ELF-1 (cell line): ENCODE measurements at regions not wholly inside any gene's neighbourhood (a gene's known extent, or its start where the extent isn't known, plus 50 kb on each side); places are given as distances from the start of the nearest gene placed in this dataset.
"Not testable (repeated sequence)": the region's sequence is repeated elsewhere in the genome, so short reads cannot be mapped to it uniquely, and the experiment has no call there.

Experiments used
- DNase-seq: peaks from one replicate; pipeline ENCODE4 v3.0.0-alpha.2; 2016; ENCODE audit warnings: low read depth, low spot score

- no peak for DNase-seq
Measured at GRCh38 chr1:222000131-222000530, 258.2 kb upstream of the DUSP10 start.

- no peak for DNase-seq
Measured at GRCh38 chr1:221998781-221999180, 256.9 kb upstream of the DUSP10 start.

GRCh38 chr1:221998186-221998612 is 256.3 kb upstream of the DUSP10 start:
- DNase-seq = no peak

- DNase-seq = not testable (repeated sequence)
Measured at GRCh38 chr1:221997012-221997411, 255.1 kb upstream of the DUSP10 start.

GRCh38 chr1:221994939-221995338 is 253.1 kb upstream of the DUSP10 start:
- DNase-seq = no peak

GRCh38 chr1:221994274-221994698 is 252.4 kb upstream of the DUSP10 start:
- DNase-seq = no peak

- DNase-seq = no peak
Measured at GRCh38 chr1:221993444-221993948, 251.6 kb upstream of the DUSP10 start.

- DNase-seq = no peak
Measured at GRCh38 chr1:221992427-221992826, 250.5 kb upstream of the DUSP10 start.

- no peak for DNase-seq
Measured at GRCh38 chr1:221991221-221991620, 249.3 kb upstream of the DUSP10 start.

- DNase-seq = no peak
Measured at GRCh38 chr1:221989741-221990140, 247.9 kb upstream of the DUSP10 start.

- DNase-seq = no peak
Measured at GRCh38 chr1:221988829-221989228, 246.9 kb upstream of the DUSP10 start.

GRCh38 chr1:221987860-221988520 is 246.1 kb upstream of the DUSP10 start:
- no peak for DNase-seq

GRCh38 chr1:221983444-221983843 is 241.6 kb upstream of the DUSP10 start:
- DNase-seq = no peak

- DNase-seq = no peak
Measured at GRCh38 chr1:221981461-221981860, 239.6 kb upstream of the DUSP10 start.

GRCh38 chr1:221979444-221980032 is 237.6 kb upstream of the DUSP10 start:
- DNase-seq = no peak

- peak; percentile 76 for DNase-seq
Measured at GRCh38 chr1:221978631-221979334, 236.9 kb upstream of the DUSP10 start.

GRCh38 chr1:221973787-221974186 is 231.9 kb upstream of the DUSP10 start:
- DNase-seq = not testable (repeated sequence)

GRCh38 chr1:221972276-221973235 is 230.7 kb upstream of the DUSP10 start:
- DNase-seq = peak; percentile 68

- not testable (repeated sequence) for DNase-seq
Measured at GRCh38 chr1:221971035-221971434, 229.1 kb upstream of the DUSP10 start.

- DNase-seq = not testable (repeated sequence)
Measured at GRCh38 chr1:221969298-221969858, 227.5 kb upstream of the DUSP10 start.

GRCh38 chr1:221967538-221967937 is 225.6 kb upstream of the DUSP10 start:
- DNase-seq = not testable (repeated sequence)
